Kidney epithelial cell (primary cell): ENCODE measurements at regions not wholly inside any gene's neighbourhood (a gene's known extent, or its start where the extent isn't known, plus 50 kb on each side); places are given as distances from the start of the nearest gene placed in this dataset.
A peak's percentile ranks its signal among the peaks of the same experiment; 100 is the strongest.

Source experiments
- DNase-seq: peaks from one replicate; pipeline ENCODE4 v3.0.0-alpha.2; 2010; ENCODE audit warnings: low read depth
- H3K27me3 ChIP-seq: 2 replicates; pipeline ENCODE4 v1.6.0; 2011; ENCODE audit warnings: low read length; ENCODE audit not compliant: control insufficient read depth, insufficient read depth
- H3K36me3 ChIP-seq: 2 replicates; pipeline ENCODE4 v1.5.1; 2011; ENCODE audit warnings: low read length; ENCODE audit not compliant: control insufficient read depth, insufficient read depth
- H3K4me3 ChIP-seq: 2 replicates; pipeline ENCODE4 v1.5.1; 2011; ENCODE audit warnings: low read depth, mild to moderate bottlenecking, control low read depth, low read length
- TF ChIP-seq, protein P1 (sequence below): IDR thresholded peaks from 2 replicates; pipeline ENCODE4 v1.5.1; 2011; ENCODE audit warnings: mild to moderate bottlenecking, moderate library complexity, low read length, control low read depth, inconsistent platforms; ENCODE audit not compliant: insufficient read depth, poor library complexity, severe bottlenecking

DNA sequence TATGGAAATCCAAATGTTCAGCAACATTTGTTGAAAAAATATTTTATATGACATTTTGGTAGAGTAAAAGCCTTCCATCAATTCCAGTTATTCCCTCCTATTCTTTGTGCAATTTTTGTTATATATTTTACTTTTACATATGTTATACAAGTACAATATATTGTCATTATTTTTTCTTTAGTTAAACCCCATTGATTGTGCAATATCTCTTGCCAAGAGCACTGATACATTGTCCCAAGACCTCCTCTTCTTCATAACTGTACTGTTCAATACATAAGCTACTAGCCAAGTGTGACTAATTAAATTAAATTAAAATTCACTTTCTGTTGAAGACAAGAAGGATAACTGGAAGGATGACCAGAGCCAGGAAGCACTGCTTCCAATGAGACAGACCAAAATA is 527.5 kb downstream of the TMA16 start:
- DNase-seq, result no peak
- Histone ChIP-seq H3K27me3 (no peaks in the 10 kb centered on the region), H3K36me3 (no peaks in the 10 kb centered on the region), H3K4me3 (no peak overlapping the region)
- TF ChIP-seq, protein P1, sequence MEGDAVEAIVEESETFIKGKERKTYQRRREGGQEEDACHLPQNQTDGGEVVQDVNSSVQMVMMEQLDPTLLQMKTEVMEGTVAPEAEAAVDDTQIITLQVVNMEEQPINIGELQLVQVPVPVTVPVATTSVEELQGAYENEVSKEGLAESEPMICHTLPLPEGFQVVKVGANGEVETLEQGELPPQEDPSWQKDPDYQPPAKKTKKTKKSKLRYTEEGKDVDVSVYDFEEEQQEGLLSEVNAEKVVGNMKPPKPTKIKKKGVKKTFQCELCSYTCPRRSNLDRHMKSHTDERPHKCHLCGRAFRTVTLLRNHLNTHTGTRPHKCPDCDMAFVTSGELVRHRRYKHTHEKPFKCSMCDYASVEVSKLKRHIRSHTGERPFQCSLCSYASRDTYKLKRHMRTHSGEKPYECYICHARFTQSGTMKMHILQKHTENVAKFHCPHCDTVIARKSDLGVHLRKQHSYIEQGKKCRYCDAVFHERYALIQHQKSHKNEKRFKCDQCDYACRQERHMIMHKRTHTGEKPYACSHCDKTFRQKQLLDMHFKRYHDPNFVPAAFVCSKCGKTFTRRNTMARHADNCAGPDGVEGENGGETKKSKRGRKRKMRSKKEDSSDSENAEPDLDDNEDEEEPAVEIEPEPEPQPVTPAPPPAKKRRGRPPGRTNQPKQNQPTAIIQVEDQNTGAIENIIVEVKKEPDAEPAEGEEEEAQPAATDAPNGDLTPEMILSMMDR, result no peak

DNA sequence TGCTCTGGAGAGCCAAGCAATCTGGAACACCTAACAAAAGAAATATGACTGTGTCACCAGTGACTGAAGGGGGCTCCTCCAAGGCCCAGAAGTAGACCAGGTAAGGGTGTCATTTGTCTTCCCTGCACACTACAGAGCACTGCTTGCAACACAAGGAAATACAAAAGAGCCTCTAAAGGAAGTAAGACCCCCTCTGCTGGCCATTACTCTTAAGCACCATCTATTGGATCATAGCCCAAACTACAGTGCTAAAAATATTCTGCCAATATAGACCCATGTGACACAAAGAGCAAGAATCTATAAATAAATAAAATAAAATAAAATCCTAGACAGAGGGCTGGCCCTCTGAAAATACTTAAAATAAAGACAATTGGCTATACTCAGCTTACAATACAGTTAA is 528.7 kb downstream of the TMA16 start:
- H3K36me3 ChIP-seq, result no peaks in the 10 kb centered on the region
- TF ChIP-seq, protein P1, result peak; percentile 16

DNA sequence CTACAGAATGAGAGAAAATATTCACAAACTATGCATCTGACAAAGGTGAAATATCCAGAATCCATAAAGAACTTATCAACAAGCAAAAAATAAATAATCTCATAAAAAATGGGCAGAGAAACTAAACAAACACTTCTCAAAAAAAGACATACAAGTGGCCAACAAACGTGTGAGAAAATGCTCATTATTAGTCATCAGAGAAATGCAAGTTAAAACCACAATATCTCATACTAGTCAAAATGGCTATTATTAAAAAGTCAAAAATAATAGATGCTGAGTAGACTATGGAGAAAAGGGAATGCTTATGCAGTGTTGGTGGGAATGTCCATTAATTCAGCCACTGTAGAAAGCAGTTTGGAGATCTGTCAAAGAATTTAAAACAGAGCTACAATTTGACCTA is 533.3 kb downstream of the TMA16 start:
- Histone ChIP-seq H3K27me3 (no peaks in the 10 kb centered on the region), H3K36me3 (no peaks in the 10 kb centered on the region), H3K4me3 (no peak overlapping the region)
- DNase-seq, result no peak
- TF ChIP-seq, protein P1, result no peak

More for the DNA sequence above, 528.7 kb downstream of the TMA16 start:
- Histone ChIP-seq H3K27me3 (no peaks in the 10 kb centered on the region), H3K4me3 (no peak overlapping the region)
- DNase-seq, result no peak

DNA sequence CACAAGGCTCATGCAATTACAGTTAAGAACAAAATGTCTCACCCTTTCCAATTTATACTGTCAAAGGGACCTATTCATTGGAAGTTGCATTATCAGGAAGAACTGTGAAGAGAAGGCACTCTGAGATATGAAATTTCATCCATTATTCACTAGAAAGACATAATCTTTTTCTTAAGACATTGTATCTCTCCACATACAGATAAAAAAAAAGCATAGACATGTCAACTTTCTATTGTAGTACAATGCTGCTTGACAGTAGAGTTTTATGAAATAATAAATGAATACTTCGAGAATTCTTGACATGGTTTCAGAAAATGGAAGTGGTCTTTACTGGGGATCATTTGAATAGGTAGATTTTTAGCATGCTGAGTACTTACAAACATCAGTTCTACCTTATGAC is 545.0 kb downstream of the TMA16 start:
- Histone ChIP-seq H3K36me3 (no peaks in the 10 kb centered on the region), H3K27me3 (no peaks in the 10 kb centered on the region), H3K4me3 (no peak overlapping the region)
- no peak for DNase-seq
- TF ChIP-seq, protein P1, result no peak

DNA sequence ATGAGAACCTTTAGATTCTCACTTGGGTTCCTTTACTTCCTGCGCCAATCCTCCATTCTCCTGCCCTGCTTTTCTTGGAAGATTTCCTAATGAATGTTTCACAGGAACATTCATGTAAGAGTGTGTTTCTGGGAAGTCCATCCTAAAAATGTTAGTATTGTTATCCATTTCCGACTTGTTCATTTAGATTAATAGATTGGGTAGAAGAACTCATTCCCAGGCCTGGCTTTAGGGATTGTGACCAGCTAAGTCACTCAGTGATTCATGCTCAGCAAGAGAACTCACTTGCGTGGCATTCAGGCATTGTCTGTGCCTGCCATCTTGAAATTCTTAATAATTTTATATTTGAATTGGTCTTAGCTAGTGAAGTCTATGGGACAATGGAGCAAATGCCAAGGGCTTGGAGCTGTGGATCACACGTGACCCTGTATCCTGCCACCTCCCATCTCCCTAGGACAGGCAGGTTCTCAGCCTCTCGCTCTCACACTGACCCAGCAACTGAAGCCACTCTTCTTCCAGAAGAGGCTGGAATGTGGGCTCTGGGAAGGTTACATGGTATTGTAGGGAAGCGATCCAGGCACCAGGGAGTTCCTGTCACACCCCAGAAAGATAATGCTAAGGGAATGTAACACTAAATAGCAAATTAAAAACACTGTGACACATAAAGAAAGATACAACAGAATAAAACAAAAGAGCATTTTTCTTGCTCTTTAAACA is 562.1 kb downstream of the TMA16 start:
- DNase-seq, result no peak

More for the DNA sequence above, 562.1 kb downstream of the TMA16 start:
- TF ChIP-seq, protein P1, result no peak
- H3K27me3 ChIP-seq, result no peaks in the 10 kb centered on the region
- no peaks in the 10 kb centered on the region for H3K36me3 ChIP-seq
- no peak overlapping the region for H3K4me3 ChIP-seq
